Endothelial cell of umbilical vein (primary cell): ENCODE measurements at regions not wholly inside any gene's neighbourhood (a gene's known extent, or its start where the extent isn't known, plus 50 kb on each side); places are given as distances from the start of the nearest gene placed in this dataset.

Experiments
- BruUV-seq: library from RNA; stranded (reverse); fragments of 400-500 nt; replicated peaks from 2 replicates; lab custom pipeline; 2021; lab: Mats Ljungman, UMichigan
- CTCF ChIA-PET: fragments of 300-600, 350-600 bp; sonication (Branson Sonifier 250); formaldehyde crosslinking; loops from one replicate; lab custom pipeline; 2021; ENCODE audit warnings: antibody characterized with exemption, inconsistent platforms; lab: Charles Lee
- POLR2A ChIA-PET: fragments of 300-600, 350-600 bp; sonication (Branson Sonifier 250); formaldehyde crosslinking; loops from one replicate; lab custom pipeline; 2021; ENCODE audit warnings: antibody characterized with exemption, inconsistent platforms; lab: Charles Lee
- DNase-seq: peaks from one replicate; pipeline ENCODE4 v3.0.0-alpha.2; 2011; ENCODE audit warnings: low read depth, low spot score
- FAIRE-seq: peaks from 2 replicates; lab custom pipeline; 2011; peaks lifted over from hg19 to GRCh38; lab: Jason Lieb, UNC
- H2AFZ ChIP-seq: 2 replicates; pipeline ENCODE4 v1.6.0; 2012; ENCODE audit warnings: low read depth, low read length, control low read depth, inconsistent platforms
- H3K27ac ChIP-seq: 2 replicates; pipeline ENCODE4 v1.5.1; 2011; ENCODE audit warnings: low read depth, mild to moderate bottlenecking, control low read depth, low read length, moderate library complexity; ENCODE audit not compliant: insufficient read depth
- H3K27me3 ChIP-seq, 2 experiments: 2 replicates each; pipeline versions ENCODE4 v1.6.0 to v1.6.1; 2011; ENCODE audit warnings: low read length in 2 of 2, mixed read lengths in 1 of 2; ENCODE audit not compliant: control insufficient read depth in 2 of 2, insufficient read depth in 2 of 2
- H3K36me3 ChIP-seq, 2 experiments: 2 replicates in 1 of 2; 3 replicates in 1 of 2; pipeline ENCODE4 v1.5.1; 2011; ENCODE audit warnings: low read length in 2 of 2, mild to moderate bottlenecking in 1 of 2, moderate library complexity in 1 of 2; ENCODE audit not compliant: control insufficient read depth in 2 of 2, insufficient read depth in 2 of 2; ENCODE audit errors: extremely low read depth in 1 of 2
- H3K4me1 ChIP-seq: 3 replicates; pipeline ENCODE4 v1.5.1; 2011; ENCODE audit warnings: mild to moderate bottlenecking, low read length; ENCODE audit not compliant: control insufficient read depth, insufficient read depth; ENCODE audit errors: extremely low read depth
- H3K4me2 ChIP-seq: 2 replicates; pipeline ENCODE4 v1.6.1; 2011; ENCODE audit warnings: low read length, control low read depth, mixed read lengths; ENCODE audit not compliant: insufficient read depth
- H3K4me3 ChIP-seq, 3 experiments: fragments of 200-600 bp in 1 of 3; sonication (generic), shearing (Covaris generic) in 1 of 3; replicated peaks in 1 of 3; 2 replicates each; pipeline ENCODE4 v1.5.1; 2011 to 2016; ENCODE audit warnings: control low read depth in 3 of 3, low read length in 3 of 3, mild to moderate bottlenecking in 2 of 3, inconsistent platforms in 1 of 3, low read depth in 1 of 3, moderate library complexity in 1 of 3; ENCODE audit not compliant: insufficient read depth in 1 of 3
- H3K79me2 ChIP-seq: 2 replicates; pipeline ENCODE4 v1.6.0; 2012; ENCODE audit warnings: low read length, inconsistent platforms; ENCODE audit not compliant: control insufficient read depth, insufficient read depth
- H3K9ac ChIP-seq: replicated peaks from 2 replicates; pipeline ENCODE3; 2011; ENCODE audit warnings: low read length, control low read depth; ENCODE audit not compliant: insufficient read depth; ENCODE audit errors: extremely low read depth
- H3K9me1 ChIP-seq: replicated peaks from 3 replicates; pipeline ENCODE4 v1.6.0; 2011; ENCODE audit warnings: mild to moderate bottlenecking, low read length; ENCODE audit not compliant: control insufficient read depth, insufficient read depth; ENCODE audit errors: extremely low read depth
- H3K9me3 ChIP-seq: replicated peaks from 2 replicates; pipeline ENCODE4 v1.5.1; 2012; ENCODE audit warnings: low read length, inconsistent platforms; ENCODE audit not compliant: control insufficient read depth, insufficient read depth
- H4K20me1 ChIP-seq: replicated peaks from 2 replicates; pipeline ENCODE3; 2011; ENCODE audit warnings: mild to moderate bottlenecking, low read length; ENCODE audit not compliant: control insufficient read depth, insufficient read depth; ENCODE audit errors: extremely low read depth
- CTCF ChIP-seq, 2 donors: IDR thresholded peaks; 1 replicate in 1 of 2; 2 replicates in 1 of 2; pipeline ENCODE4 v1.5.1; 2011; ENCODE audit warnings: low read length in 2 of 2, mild to moderate bottlenecking in 2 of 2, moderate library complexity in 2 of 2, control low read depth in 1 of 2, inconsistent platforms in 1 of 2, low read depth in 1 of 2; ENCODE audit not compliant: insufficient read depth in 1 of 2; ENCODE audit errors: extremely low read depth in 1 of 2
- EZH2 ChIP-seq: IDR thresholded peaks from 2 replicates; pipeline ENCODE4 v1.6.1; 2012; ENCODE audit warnings: borderline replicate concordance, low read depth, mild to moderate bottlenecking, moderate library complexity, low read length, inconsistent platforms; ENCODE audit not compliant: severe bottlenecking
- FOS ChIP-seq: IDR thresholded peaks from 2 replicates; pipeline ENCODE4 v1.6.1; 2011; ENCODE audit warnings: mild to moderate bottlenecking, low read length, moderate library complexity, borderline replicate concordance; ENCODE audit not compliant: insufficient read depth
- JUN ChIP-seq: IDR thresholded peaks from 2 replicates; pipeline ENCODE4 v1.6.1; 2011; ENCODE audit warnings: borderline replicate concordance, low read depth; ENCODE audit not compliant: insufficient read length, insufficient read depth
- MYC ChIP-seq: IDR thresholded peaks from one replicate; pipeline ENCODE4 v1.6.1; 2011; ENCODE audit warnings: mild to moderate bottlenecking, low read depth, low read length
- POLR2A ChIP-seq: IDR thresholded peaks from 2 replicates; pipeline ENCODE4 v1.6.1; 2012; ENCODE audit warnings: low read depth, mild to moderate bottlenecking, control low read depth, low read length
- POLR2AphosphoS5 ChIP-seq: IDR thresholded peaks from 2 replicates; pipeline ENCODE4 v1.6.1; 2012; ENCODE audit warnings: low read depth, mild to moderate bottlenecking, control low read depth, low read length, moderate library complexity; ENCODE audit not compliant: insufficient read depth
- dilution Hi-C: fragments of 300-500 bp; cut with MboI; formaldehyde crosslinking; loops from one replicate; pipeline ENCODE4 v1.15.0; 2019; ENCODE audit warnings: low sequenced_read_pairs; ENCODE audit not compliant: extremely low pct_ligation_motif_present
- intact Hi-C: fragments of 100-400 bp; cut with micrococcal nuclease; formaldehyde crosslinking; loops from one replicate; pipeline ENCODE4 v1.10.0; 2022

DNA sequence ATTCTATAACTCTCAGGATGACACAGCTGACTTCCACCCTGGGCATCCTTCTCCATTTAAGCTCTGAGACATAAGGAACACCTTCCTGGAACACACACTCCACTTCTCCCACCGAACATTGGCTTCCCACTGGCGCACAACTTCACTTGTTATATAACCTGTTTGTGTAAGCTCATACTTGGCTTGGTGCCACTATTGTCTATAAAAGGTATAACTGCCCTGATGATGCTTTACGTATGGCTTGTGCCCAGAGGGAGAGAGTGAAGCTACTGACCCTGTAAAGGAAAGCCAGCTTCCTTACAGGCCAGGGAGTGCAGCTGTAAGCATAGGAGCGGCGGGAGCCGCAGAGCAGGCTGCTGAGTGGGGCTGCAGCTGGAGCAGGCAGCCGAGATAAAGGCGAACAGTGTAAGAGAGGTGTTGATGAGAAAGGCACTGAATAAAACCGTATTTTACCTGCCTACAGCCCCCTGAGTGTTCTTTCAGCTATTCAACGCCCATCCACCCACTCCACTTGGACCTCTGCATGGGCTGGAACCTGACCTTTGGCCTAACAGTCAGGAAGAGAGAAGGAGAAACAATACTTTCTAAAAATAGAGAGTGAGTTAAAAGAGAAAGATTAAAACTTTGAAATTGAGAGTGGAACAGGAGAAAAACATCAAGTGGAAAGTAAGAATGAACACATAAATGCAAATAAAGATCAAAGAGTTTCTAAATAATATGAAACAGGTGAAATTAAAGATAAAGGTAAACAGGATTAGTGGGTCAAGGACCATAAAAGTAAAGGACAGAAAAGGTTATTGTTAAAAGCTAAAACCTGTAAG is 252.1 kb upstream of the ARHGAP42 start:
- no peak overlapping the region for H3K4me2 ChIP-seq
- no peaks in the 10 kb centered on the region for H3K4me1 ChIP-seq
- H3K79me2 ChIP-seq = no peaks in the 10 kb centered on the region
- H2AFZ ChIP-seq = no peak overlapping the region
- dilution Hi-C loops = no loop called here
- no peaks in the 10 kb centered on the region for H4K20me1 ChIP-seq
- FAIRE-seq = no peak
- H3K9me1 ChIP-seq = no peaks in the 10 kb centered on the region
- intact Hi-C loops = no loop called here
- no peak for TF ChIP-seq POLR2A
- no peak for TF ChIP-seq EZH2
- no peak for TF ChIP-seq CTCF (IDR thresholded peaks at IDR 0.05; ENCODE audit: extremely low read depth in 1 of 2, insufficient read depth in 1 of 2, low read depth in 1 of 2, low read length in 2 of 2)
- no peak for TF ChIP-seq POLR2AphosphoS5
- no peak for TF ChIP-seq FOS
- TF ChIP-seq JUN = no peak
- no peak for TF ChIP-seq MYC
- H3K36me3 ChIP-seq = no peaks in the 10 kb centered on the region
- CTCF ChIA-PET = no interaction called here
- H3K27me3 ChIP-seq = no peaks in the 10 kb centered on the region
- peaks cover 2% of the 10 kb centered on the region for H3K9me3 ChIP-seq
- no peak overlapping the region for H3K9ac ChIP-seq
- BruUV-seq = no TSS peak
- H3K4me3 ChIP-seq = no peak overlapping the region
- no peak for DNase-seq
- no peak overlapping the region for H3K27ac ChIP-seq
- POLR2A ChIA-PET = no interaction called here
